ENCODE measurements at regions not wholly inside any gene's neighbourhood (a gene's known extent, or its start where the extent isn't known, plus 50 kb on each side); places are given as distances from the start of the nearest gene placed in this dataset.
A peak's percentile ranks its signal among the peaks of the same experiment; 100 is the strongest.

- no peak for DNase-seq
Measured at GRCh38 chr1:75984781-75985180, 52.6 kb upstream of the ASB17 start.

GRCh38 chr1:75985827-75986226 lies 53.6 kb upstream of the ASB17 start:
- no peak for DNase-seq

GRCh38 chr1:75986478-75986877 lies 54.3 kb upstream of the ASB17 start:
- DNase-seq = no peak

- no peak for DNase-seq
Measured at GRCh38 chr1:75989121-75989520, 56.9 kb upstream of the ASB17 start.

GRCh38 chr1:75990686-75991085 lies 58.5 kb upstream of the ASB17 start:
- no peak for DNase-seq

GRCh38 chr1:75991497-75992114 lies 59.4 kb upstream of the ASB17 start:
- DNase-seq = peak; percentile 34

- no peak for DNase-seq
Measured at GRCh38 chr1:75992312-75992711, 60.1 kb upstream of the ASB17 start.

- DNase-seq = no peak
Measured at GRCh38 chr1:75993661-75994060, 61.5 kb upstream of the ASB17 start.

- DNase-seq = no peak
Measured at GRCh38 chr1:75996196-75996595, 64.0 kb upstream of the ASB17 start.

GRCh38 chr1:75999034-75999433 lies 66.8 kb upstream of the ASB17 start:
- no peak for DNase-seq

GRCh38 chr1:76003946-76004345 lies 70.6 kb upstream of the ST6GALNAC3 start:
- DNase-seq = no peak

GRCh38 chr1:76005765-76006164 lies 68.8 kb upstream of the ST6GALNAC3 start:
- DNase-seq = no peak

- no peak for DNase-seq
Measured at GRCh38 chr1:76006234-76006633, 68.3 kb upstream of the ST6GALNAC3 start.

GRCh38 chr1:76010802-76011201 lies 63.7 kb upstream of the ST6GALNAC3 start:
- DNase-seq = no peak

GRCh38 chr1:76012341-76013205 lies 62.0 kb upstream of the ST6GALNAC3 start:
- DNase-seq = no peak

- DNase-seq = no peak
Measured at GRCh38 chr1:76013206-76013581, 61.4 kb upstream of the ST6GALNAC3 start.

GRCh38 chr1:76015478-76016103 lies 59.0 kb upstream of the ST6GALNAC3 start:
- no peak for DNase-seq

- DNase-seq = no peak
Measured at GRCh38 chr1:76018045-76018444, 56.5 kb upstream of the ST6GALNAC3 start.

GRCh38 chr1:76021846-76022245 lies 52.7 kb upstream of the ST6GALNAC3 start:
- no peak for DNase-seq

- DNase-seq = no peak
Measured at GRCh38 chr1:76023669-76024435, 50.7 kb upstream of the ST6GALNAC3 start.
